ENCODE measurements at regions not wholly inside any gene's neighbourhood (a gene's known extent, or its start where the extent isn't known, plus 50 kb on each side); places are given as distances from the start of the nearest gene placed in this dataset.
"Not testable (repeated sequence)": the region's sequence is repeated elsewhere in the genome, so short reads cannot be mapped to it uniquely, and the experiment has no call there.

- TF ChIP-seq RARB (CRISPR knock-in tag; IDR thresholded peaks at IDR 0.05); ZFP30 (CRISPR knock-in tag; IDR thresholded peaks at IDR 0.05); PATZ1 (CRISPR knock-in tag; IDR thresholded peaks at IDR 0.05; ENCODE audit: borderline replicate concordance); CSRNP3 (CRISPR knock-in tag; IDR thresholded peaks at IDR 0.05); ESRRG (CRISPR knock-in tag; IDR thresholded peaks at IDR 0.05); TCF4 (CRISPR knock-in tag; IDR thresholded peaks at IDR 0.05; ENCODE audit: borderline replicate concordance); ZNF8 (CRISPR knock-in tag; IDR thresholded peaks at IDR 0.05); ZFP3 (CRISPR knock-in tag; IDR thresholded peaks at IDR 0.05); CREB5 (CRISPR knock-in tag; IDR thresholded peaks at IDR 0.05; ENCODE audit: low read depth): not testable (repeated sequence)
Observed at GRCh38 chr5:103966295-103966694, 403.7 kb upstream of the NUDT12 start.
